ENCODE measurements at regions not wholly inside any gene's neighbourhood (a gene's known extent, or its start where the extent isn't known, plus 50 kb on each side); places are given as distances from the start of the nearest gene placed in this dataset.

DNA sequence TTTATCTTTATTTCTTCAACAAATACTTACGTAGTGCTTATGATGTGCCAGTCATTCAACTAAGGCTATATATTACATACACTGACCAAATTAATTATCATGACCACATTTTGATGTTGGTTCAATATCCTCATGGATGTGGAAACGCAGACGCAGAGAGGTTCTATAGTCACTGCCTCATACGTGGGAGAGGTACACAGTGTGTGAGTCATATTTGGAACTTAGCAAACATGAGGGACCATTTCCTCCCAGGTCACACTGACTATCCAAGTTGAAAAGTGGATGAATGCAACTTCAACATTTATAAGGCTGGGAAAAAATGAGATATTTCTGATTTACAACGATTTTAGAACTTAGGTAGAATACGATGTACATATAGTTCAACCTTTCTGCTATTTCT is 113.6 kb downstream of the PRLHR start:
- POLR2A ChIA-PET: no interaction called here
- ATAC-seq (no peak), DNase-seq (ENCODE audit: low spot score) (no peak)
- CTCF ChIA-PET: no interaction called here
- TF ChIP-seq, protein P1, sequence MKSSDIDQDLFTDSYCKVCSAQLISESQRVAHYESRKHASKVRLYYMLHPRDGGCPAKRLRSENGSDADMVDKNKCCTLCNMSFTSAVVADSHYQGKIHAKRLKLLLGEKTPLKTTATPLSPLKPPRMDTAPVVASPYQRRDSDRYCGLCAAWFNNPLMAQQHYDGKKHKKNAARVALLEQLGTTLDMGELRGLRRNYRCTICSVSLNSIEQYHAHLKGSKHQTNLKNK (CRISPR knock-in tag; IDR thresholded peaks at IDR 0.05): no peak
- no peak for TF ChIP-seq ATF1 (CRISPR knock-in tag; IDR thresholded peaks at IDR 0.05)
- TF ChIP-seq ZNF121 (CRISPR knock-in tag; IDR thresholded peaks at IDR 0.05): no peak
- TF ChIP-seq, protein P2, sequence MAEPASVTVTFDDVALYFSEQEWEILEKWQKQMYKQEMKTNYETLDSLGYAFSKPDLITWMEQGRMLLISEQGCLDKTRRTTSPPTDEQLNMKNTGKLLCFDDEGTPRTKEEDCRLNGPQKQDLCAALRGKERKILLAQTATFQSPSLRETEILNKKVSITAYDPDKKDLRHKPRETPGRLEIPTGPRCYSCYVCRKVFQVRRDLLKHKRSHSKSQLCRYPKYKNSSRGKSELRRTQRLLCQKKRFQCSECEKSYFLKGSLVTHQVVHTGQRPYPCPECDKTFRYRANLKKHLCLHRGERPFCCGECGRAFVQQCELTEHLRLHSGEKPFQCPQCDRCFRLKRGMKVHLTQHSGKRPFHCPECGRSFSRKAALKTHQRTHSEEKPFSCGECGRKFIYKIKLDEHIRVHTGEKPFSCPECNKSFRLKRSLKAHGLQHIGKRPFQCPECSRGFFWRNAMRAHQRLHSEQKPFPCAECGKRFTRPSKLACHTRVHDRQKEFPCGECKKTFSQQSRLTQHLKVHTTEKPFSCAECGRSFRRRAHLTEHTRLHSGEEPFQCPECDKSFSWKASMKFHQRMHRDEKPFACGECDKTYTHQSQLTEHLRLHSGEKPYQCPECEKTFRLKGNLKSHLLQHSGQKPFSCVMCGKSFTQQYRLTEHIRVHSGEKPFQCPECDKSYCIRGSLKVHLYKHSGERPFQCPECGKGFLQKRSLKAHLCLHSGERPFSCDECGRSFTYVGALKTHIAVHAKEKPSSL (CRISPR knock-in tag; conservative IDR thresholded peaks at IDR 0.05): no peak
- no peak for TF ChIP-seq ETV6 (CRISPR knock-in tag; IDR thresholded peaks at IDR 0.05)
- no peak for TF ChIP-seq NR2C2 (CRISPR knock-in tag; IDR thresholded peaks at IDR 0.05)
- TF ChIP-seq ZNF671 (CRISPR knock-in tag; IDR thresholded peaks at IDR 0.05): no peak
- TF ChIP-seq TEAD1 (CRISPR knock-in tag; IDR thresholded peaks at IDR 0.05): no peak
- no peak for TF ChIP-seq CREM (CRISPR knock-in tag; IDR thresholded peaks at IDR 0.05)
- no peak for TF ChIP-seq ZNF317 (CRISPR knock-in tag; IDR thresholded peaks at IDR 0.05; ENCODE audit: borderline replicate concordance, low read depth)
- TF ChIP-seq ZNF396 (CRISPR knock-in tag; IDR thresholded peaks at IDR 0.05; ENCODE audit: borderline replicate concordance): no peak
- TF ChIP-seq, protein P3, sequence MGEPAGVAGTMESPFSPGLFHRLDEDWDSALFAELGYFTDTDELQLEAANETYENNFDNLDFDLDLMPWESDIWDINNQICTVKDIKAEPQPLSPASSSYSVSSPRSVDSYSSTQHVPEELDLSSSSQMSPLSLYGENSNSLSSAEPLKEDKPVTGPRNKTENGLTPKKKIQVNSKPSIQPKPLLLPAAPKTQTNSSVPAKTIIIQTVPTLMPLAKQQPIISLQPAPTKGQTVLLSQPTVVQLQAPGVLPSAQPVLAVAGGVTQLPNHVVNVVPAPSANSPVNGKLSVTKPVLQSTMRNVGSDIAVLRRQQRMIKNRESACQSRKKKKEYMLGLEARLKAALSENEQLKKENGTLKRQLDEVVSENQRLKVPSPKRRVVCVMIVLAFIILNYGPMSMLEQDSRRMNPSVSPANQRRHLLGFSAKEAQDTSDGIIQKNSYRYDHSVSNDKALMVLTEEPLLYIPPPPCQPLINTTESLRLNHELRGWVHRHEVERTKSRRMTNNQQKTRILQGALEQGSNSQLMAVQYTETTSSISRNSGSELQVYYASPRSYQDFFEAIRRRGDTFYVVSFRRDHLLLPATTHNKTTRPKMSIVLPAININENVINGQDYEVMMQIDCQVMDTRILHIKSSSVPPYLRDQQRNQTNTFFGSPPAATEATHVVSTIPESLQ (CRISPR knock-in tag; IDR thresholded peaks at IDR 0.05): no peak
- TF ChIP-seq ZBTB21 (CRISPR knock-in tag; IDR thresholded peaks at IDR 0.05; ENCODE audit: borderline replicate concordance): no peak
- no peak for TF ChIP-seq RELA (CRISPR knock-in tag; IDR thresholded peaks at IDR 0.05; ENCODE audit: borderline replicate concordance)
- TF ChIP-seq, protein P4, sequence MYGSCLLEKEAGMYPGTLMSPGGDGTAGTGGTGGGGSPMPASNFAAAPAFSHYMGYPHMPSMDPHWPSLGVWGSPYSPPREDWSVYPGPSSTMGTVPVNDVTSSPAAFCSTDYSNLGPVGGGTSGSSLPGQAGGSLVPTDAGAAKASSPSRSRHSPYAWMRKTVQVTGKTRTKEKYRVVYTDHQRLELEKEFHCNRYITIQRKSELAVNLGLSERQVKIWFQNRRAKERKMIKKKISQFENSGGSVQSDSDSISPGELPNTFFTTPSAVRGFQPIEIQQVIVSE (CRISPR knock-in tag; IDR thresholded peaks at IDR 0.05; ENCODE audit: borderline replicate concordance): no peak
- Mint-ChIP-seq H3K4me1 (no peaks in the 10 kb centered on the region), H3K36me3 (no peaks in the 10 kb centered on the region), H3K27ac (no peak overlapping the region), H3K9me3 (peaks cover 13% of the 10 kb centered on the region), H3K4me3 (no peak overlapping the region), H3K27me3 (ENCODE audit: low read depth) (no peaks in the 10 kb centered on the region)

DNA sequence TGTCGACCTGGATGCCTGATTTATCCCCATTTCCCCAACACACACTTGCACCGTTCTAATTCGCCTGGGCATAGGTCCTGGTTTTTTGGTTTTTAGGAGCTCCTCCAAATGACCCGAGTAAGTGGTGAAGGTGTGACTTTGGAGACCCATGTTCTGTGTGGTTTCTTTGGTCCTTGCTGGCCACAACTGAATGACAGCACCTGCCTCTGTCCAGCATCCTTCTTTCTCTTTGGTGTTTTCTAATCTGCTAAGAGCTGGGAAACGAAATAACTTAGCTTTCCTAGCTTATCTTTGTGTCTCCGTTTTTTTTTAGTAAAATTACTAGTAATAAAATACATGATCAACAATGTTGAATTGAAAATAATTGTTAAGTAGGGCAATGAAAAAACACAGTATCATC is 120.2 kb downstream of the PRLHR start:
- ChIA-PET CTCF (interaction anchor here (0.9 kb wide), 1 partner anchor 16 kb away, joined by 3 read pairs; no protein-coding TSS in a partner anchor), POLR2A (no interaction called here)
- 0 out of 2 replicates have a peak, but pooled peaks cover 3% of the 10 kb centered on the region for H3K4me1 Mint-ChIP-seq
- no peak for DNase-seq (ENCODE audit: low spot score)
- H3K27ac Mint-ChIP-seq: no peak overlapping the region
- no peak overlapping the region for H3K4me3 Mint-ChIP-seq
- H3K9me3 Mint-ChIP-seq: peaks cover 11% of the 10 kb centered on the region
- H3K36me3 Mint-ChIP-seq: no peaks in the 10 kb centered on the region
- H3K27me3 Mint-ChIP-seq (ENCODE audit: low read depth): no peaks in the 10 kb centered on the region
- ATAC-seq: no peak
- no peak for TF ChIP-seq EMX1 (CRISPR knock-in tag; IDR thresholded peaks at IDR 0.05)
- TF ChIP-seq, protein P3 (CRISPR knock-in tag; IDR thresholded peaks at IDR 0.05): no peak
- TF ChIP-seq, protein P5, sequence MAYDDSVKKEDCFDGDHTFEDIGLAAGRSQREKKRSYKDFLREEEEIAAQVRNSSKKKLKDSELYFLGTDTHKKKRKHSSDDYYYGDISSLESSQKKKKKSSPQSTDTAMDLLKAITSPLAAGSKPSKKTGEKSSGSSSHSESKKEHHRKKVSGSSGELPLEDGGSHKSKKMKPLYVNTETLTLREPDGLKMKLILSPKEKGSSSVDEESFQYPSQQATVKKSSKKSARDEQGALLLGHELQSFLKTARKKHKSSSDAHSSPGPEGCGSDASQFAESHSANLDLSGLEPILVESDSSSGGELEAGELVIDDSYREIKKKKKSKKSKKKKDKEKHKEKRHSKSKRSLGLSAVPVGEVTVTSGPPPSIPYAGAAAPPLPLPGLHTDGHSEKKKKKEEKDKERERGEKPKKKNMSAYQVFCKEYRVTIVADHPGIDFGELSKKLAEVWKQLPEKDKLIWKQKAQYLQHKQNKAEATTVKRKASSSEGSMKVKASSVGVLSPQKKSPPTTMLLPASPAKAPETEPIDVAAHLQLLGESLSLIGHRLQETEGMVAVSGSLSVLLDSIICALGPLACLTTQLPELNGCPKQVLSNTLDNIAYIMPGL (CRISPR knock-in tag; IDR thresholded peaks at IDR 0.05): no peak
- TF ChIP-seq, protein P6, sequence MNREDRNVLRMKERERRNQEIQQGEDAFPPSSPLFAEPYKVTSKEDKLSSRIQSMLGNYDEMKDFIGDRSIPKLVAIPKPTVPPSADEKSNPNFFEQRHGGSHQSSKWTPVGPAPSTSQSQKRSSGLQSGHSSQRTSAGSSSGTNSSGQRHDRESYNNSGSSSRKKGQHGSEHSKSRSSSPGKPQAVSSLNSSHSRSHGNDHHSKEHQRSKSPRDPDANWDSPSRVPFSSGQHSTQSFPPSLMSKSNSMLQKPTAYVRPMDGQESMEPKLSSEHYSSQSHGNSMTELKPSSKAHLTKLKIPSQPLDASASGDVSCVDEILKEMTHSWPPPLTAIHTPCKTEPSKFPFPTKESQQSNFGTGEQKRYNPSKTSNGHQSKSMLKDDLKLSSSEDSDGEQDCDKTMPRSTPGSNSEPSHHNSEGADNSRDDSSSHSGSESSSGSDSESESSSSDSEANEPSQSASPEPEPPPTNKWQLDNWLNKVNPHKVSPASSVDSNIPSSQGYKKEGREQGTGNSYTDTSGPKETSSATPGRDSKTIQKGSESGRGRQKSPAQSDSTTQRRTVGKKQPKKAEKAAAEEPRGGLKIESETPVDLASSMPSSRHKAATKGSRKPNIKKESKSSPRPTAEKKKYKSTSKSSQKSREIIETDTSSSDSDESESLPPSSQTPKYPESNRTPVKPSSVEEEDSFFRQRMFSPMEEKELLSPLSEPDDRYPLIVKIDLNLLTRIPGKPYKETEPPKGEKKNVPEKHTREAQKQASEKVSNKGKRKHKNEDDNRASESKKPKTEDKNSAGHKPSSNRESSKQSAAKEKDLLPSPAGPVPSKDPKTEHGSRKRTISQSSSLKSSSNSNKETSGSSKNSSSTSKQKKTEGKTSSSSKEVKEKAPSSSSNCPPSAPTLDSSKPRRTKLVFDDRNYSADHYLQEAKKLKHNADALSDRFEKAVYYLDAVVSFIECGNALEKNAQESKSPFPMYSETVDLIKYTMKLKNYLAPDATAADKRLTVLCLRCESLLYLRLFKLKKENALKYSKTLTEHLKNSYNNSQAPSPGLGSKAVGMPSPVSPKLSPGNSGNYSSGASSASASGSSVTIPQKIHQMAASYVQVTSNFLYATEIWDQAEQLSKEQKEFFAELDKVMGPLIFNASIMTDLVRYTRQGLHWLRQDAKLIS (CRISPR knock-in tag; IDR thresholded peaks at IDR 0.05; ENCODE audit: borderline replicate concordance): no peak
- TF ChIP-seq, protein P7, sequence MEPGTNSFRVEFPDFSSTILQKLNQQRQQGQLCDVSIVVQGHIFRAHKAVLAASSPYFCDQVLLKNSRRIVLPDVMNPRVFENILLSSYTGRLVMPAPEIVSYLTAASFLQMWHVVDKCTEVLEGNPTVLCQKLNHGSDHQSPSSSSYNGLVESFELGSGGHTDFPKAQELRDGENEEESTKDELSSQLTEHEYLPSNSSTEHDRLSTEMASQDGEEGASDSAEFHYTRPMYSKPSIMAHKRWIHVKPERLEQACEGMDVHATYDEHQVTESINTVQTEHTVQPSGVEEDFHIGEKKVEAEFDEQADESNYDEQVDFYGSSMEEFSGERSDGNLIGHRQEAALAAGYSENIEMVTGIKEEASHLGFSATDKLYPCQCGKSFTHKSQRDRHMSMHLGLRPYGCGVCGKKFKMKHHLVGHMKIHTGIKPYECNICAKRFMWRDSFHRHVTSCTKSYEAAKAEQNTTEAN (CRISPR knock-in tag; IDR thresholded peaks at IDR 0.05): no peak
